Tibial nerve (tissue), 4 donors: ENCODE measurements at regions not wholly inside any gene's neighbourhood (a gene's known extent, or its start where the extent isn't known, plus 50 kb on each side); places are given as distances from the start of the nearest gene placed in this dataset.

ENCODE experiments used
- DNase-seq, 2 donors: peaks; one replicate each; pipeline ENCODE4 v3.0.0-alpha.2; 2019; ENCODE audit warnings: low spot score in 2 of 2
- H3K27ac ChIP-seq, 4 donors: fragments of 200-600 bp; sonication (generic) in 3 of 4; one replicate each; pipeline ENCODE4 v1.5.1; 2017 to 2019; ENCODE audit warnings: mild to moderate bottlenecking in 1 of 4
- H3K27me3 ChIP-seq, 2 donors: fragments of 200-600 bp; sonication (generic) in 1 of 2; one replicate each; pipeline versions ENCODE4 v1.5.1 to v1.6.0; 2017 to 2019
- H3K36me3 ChIP-seq, 3 donors: fragments of 200-600 bp; sonication (generic); one replicate each; pipeline ENCODE4 v1.5.1; 2018 to 2019
- H3K4me1 ChIP-seq, 4 donors: fragments of 200-600 bp; sonication (generic) in 3 of 4; one replicate each; pipeline ENCODE4 v1.5.1; 2017 to 2019
- H3K4me3 ChIP-seq, 4 donors: fragments of 200-600 bp; sonication (generic) in 3 of 4; one replicate each; pipeline ENCODE4 v1.5.1; 2017 to 2019; ENCODE audit warnings: mild to moderate bottlenecking in 1 of 4, moderate library complexity in 1 of 4
- H3K9me3 ChIP-seq, 4 donors: fragments of 200-600 bp; sonication (generic) in 3 of 4; one replicate each; pipeline ENCODE4 v1.5.1; 2017 to 2019
- EP300 ChIP-seq, 2 donors: sonication (generic); formaldehyde crosslinking; IDR thresholded peaks; one replicate each; pipeline ENCODE4 v1.6.1; 2017; ENCODE audit warnings: antibody characterized with exemption in 2 of 2, mild to moderate bottlenecking in 1 of 2
- POLR2A ChIP-seq, 2 donors: fragments of 450-650 bp; IDR thresholded peaks; one replicate each; pipeline ENCODE4 v1.6.1; 2017; ENCODE audit warnings: antibody characterized with exemption in 2 of 2, mild to moderate bottlenecking in 2 of 2, moderate library complexity in 2 of 2
- WGBS, 2 donors: methylation state at CpG; one replicate each; pipeline ENCODE4 v1.1.5; 2018; 5-methylcytosine and 5-hydroxymethylcytosine counted together
- TF ChIP-seq, protein P1 (sequence below), 5 experiments: fragments of 200-600 bp in 3 of 5; fragments of 450-650 bp in 2 of 5; sonication (generic) in 3 of 5; IDR thresholded peaks; one replicate each; pipeline ENCODE4 v1.5.1; 2016 to 2019; ENCODE audit warnings: antibody characterized with exemption in 5 of 5, mild to moderate bottlenecking in 3 of 5, moderate library complexity in 2 of 5

- 63 to 70% methylated on average over 3 of the region's 3 CpGs for WGBS, 2 donors
These were observed 324.1 kb downstream of the CDH10 start for GRCh38 chr5:24320643-24321042.

DNA sequence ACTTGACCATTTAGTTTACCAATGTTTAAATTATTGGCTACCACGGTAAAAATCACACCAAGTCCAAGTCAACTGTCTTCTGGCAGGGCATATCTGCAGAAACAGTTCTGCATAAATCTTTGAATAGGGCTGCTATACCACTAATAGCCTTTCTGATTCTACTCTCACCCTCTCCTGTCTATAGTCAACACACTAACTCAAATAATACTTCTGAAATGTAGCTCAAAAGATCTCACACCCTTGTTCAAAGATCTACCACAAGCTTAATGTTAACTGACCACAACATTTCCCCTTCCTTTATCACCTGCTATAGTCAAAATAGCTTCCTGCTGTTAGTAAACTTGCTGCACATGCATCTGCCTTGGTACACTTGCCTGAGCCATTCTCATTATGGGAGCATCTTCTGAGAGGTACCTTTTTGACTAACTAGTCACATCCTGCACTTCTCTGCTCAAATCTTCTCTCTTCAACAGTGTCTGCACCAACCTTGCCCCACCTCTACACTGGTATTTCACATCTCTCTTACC, 319.4 kb downstream of the CDH10 start:
- no peak overlapping the region for H3K4me3 ChIP-seq
- 79 to 85% methylated on average over 1 of the region's 1 CpG for WGBS, 2 donors
- TF ChIP-seq POLR2A (IDR thresholded peaks at IDR 0.05), result no peak
- TF ChIP-seq, protein P1, sequence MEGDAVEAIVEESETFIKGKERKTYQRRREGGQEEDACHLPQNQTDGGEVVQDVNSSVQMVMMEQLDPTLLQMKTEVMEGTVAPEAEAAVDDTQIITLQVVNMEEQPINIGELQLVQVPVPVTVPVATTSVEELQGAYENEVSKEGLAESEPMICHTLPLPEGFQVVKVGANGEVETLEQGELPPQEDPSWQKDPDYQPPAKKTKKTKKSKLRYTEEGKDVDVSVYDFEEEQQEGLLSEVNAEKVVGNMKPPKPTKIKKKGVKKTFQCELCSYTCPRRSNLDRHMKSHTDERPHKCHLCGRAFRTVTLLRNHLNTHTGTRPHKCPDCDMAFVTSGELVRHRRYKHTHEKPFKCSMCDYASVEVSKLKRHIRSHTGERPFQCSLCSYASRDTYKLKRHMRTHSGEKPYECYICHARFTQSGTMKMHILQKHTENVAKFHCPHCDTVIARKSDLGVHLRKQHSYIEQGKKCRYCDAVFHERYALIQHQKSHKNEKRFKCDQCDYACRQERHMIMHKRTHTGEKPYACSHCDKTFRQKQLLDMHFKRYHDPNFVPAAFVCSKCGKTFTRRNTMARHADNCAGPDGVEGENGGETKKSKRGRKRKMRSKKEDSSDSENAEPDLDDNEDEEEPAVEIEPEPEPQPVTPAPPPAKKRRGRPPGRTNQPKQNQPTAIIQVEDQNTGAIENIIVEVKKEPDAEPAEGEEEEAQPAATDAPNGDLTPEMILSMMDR (IDR thresholded peaks at IDR 0.05), result no peak
- TF ChIP-seq EP300 (IDR thresholded peaks at IDR 0.05), result no peak
- H3K27ac ChIP-seq, result no peak overlapping the region
- no peaks in the 10 kb centered on the region for H3K27me3 ChIP-seq
- no peak for DNase-seq
- H3K36me3 ChIP-seq, result no peaks in the 10 kb centered on the region
- no peaks in the 10 kb centered on the region for H3K9me3 ChIP-seq
- no peaks in the 10 kb centered on the region for H3K4me1 ChIP-seq

More at GRCh38 chr5:24320643-24321042, 324.1 kb downstream of the CDH10 start:
- H3K4me1 ChIP-seq, result no peaks in the 10 kb centered on the region
- H3K9me3 ChIP-seq, result peaks cover 0 to 3% (median 0%) of the 10 kb centered on the region in 4 donors
- no peak for TF ChIP-seq EP300 (IDR thresholded peaks at IDR 0.05)
- TF ChIP-seq, protein P1 (IDR thresholded peaks at IDR 0.05), result no peak
- no peak for TF ChIP-seq POLR2A (IDR thresholded peaks at IDR 0.05)
- no peak overlapping the region for H3K4me3 ChIP-seq
- H3K36me3 ChIP-seq, result no peaks in the 10 kb centered on the region
- no peaks in the 10 kb centered on the region for H3K27me3 ChIP-seq
- H3K27ac ChIP-seq, result no peak overlapping the region
- no peak for DNase-seq

GRCh38 chr5:24331531-24331930, 313.2 kb downstream of the CDH10 start:
- DNase-seq, result no peak
- H3K27ac ChIP-seq, result no peak overlapping the region
- H3K4me3 ChIP-seq, result no peak overlapping the region
- TF ChIP-seq EP300 (IDR thresholded peaks at IDR 0.05) (no peak), POLR2A (IDR thresholded peaks at IDR 0.05) (no peak)
- no peaks in the 10 kb centered on the region for H3K27me3 ChIP-seq
- H3K4me1 ChIP-seq, result no peaks in the 10 kb centered on the region
- H3K36me3 ChIP-seq, result no peaks in the 10 kb centered on the region
- no peaks in the 10 kb centered on the region for H3K9me3 ChIP-seq

DNA sequence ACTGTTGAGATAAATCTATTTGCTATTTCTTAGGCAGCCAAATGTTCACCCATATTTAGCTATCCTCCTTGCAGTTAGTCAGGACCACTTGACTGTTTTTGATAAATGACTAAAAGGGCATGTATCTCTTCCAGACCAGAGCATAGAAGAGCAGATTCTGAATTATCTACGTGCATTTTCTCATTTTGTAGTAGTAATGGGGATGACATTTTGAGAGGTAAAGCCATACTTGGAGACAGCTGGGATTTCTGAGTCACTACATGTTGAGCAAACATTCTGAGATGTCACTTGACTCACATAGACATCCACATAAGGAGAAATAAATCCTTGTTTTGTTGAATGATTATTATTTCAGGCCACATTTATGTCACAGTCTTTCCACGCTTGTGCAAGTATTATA, 297.6 kb downstream of the CDH10 start:
- no peak for DNase-seq

DNA sequence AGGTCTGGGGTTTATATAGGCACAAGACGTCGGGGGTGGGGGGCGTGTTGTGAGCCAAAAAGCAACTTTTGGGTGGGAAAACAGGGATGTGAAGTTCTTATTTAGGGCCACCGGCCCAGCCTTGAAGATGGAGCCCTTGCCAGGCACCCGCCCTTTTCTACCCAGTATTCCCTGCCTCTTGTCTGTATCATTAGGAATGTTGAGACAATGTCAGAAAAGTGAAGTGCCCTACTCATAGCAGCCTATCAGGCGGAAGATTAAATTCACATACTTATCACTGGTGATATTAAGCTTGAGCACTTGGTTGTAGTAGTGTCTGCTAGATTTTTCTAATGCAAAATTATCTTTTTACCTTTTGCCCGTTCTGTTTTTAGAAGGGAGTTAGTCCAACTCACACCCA, 293.5 kb downstream of the CDH10 start:
- no peaks in the 10 kb centered on the region for H3K9me3 ChIP-seq
- H3K36me3 ChIP-seq, result no peaks in the 10 kb centered on the region
- H3K4me3 ChIP-seq, result no peak overlapping the region
- no peaks in the 10 kb centered on the region for H3K4me1 ChIP-seq
- no peak overlapping the region for H3K27ac ChIP-seq
- WGBS, 2 donors, result 81 to 86% methylated on average over 7 of the region's 7 CpGs
- H3K27me3 ChIP-seq, result no peaks in the 10 kb centered on the region
- TF ChIP-seq EP300 (IDR thresholded peaks at IDR 0.05), result no peak
- TF ChIP-seq, protein P1 (IDR thresholded peaks at IDR 0.05), result no peak
- TF ChIP-seq POLR2A (IDR thresholded peaks at IDR 0.05), result no peak
- no peak for DNase-seq

More for the DNA sequence above, 297.6 kb downstream of the CDH10 start:
- no peaks in the 10 kb centered on the region for H3K4me1 ChIP-seq
- no peaks in the 10 kb centered on the region for H3K36me3 ChIP-seq
- H3K9me3 ChIP-seq, result no peaks in the 10 kb centered on the region
- no peak overlapping the region for H3K4me3 ChIP-seq
- H3K27me3 ChIP-seq, result no peaks in the 10 kb centered on the region
- 73 to 76% methylated on average over 2 of the region's 2 CpGs for WGBS, 2 donors
- H3K27ac ChIP-seq, result no peak overlapping the region
- no peak for TF ChIP-seq POLR2A (IDR thresholded peaks at IDR 0.05)
- no peak for TF ChIP-seq EP300 (IDR thresholded peaks at IDR 0.05)

DNA sequence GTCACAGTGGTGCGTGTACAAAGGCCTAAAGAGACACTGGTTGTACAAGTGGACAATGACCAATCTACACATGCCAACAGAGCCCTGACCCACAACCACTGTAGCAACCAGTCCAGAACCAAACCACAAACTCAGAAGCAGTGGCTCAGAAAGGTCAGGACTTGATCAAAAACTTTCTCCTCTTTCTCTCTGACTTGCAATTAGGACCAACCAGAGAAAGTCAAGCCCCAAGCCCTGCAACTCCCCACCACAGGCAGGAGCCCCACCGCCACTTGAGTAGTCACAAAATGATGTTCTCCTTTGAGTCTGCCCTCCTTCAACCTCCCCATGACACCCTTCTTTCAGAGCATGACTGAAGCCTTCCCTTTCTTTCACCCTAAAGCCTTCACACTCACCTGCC, 291.8 kb downstream of the CDH10 start:
- no peak overlapping the region for H3K4me3 ChIP-seq
- H3K4me1 ChIP-seq, result no peaks in the 10 kb centered on the region
- no peak for DNase-seq
- no peaks in the 10 kb centered on the region for H3K36me3 ChIP-seq
- H3K27me3 ChIP-seq, result no peaks in the 10 kb centered on the region
- WGBS, 2 donors, result 87 to 90% methylated on average over 2 of the region's 2 CpGs
- TF ChIP-seq POLR2A (IDR thresholded peaks at IDR 0.05) (no peak), EP300 (IDR thresholded peaks at IDR 0.05) (no peak)
- TF ChIP-seq, protein P1 (IDR thresholded peaks at IDR 0.05), result no peak
- no peaks in the 10 kb centered on the region for H3K9me3 ChIP-seq
- no peak overlapping the region for H3K27ac ChIP-seq
